Activated CD4-positive, alpha-beta T cell treated with anti-CD3 and anti-CD28 coated beads, Interleukin-2, Interleukin-4, amounts not matched to agents 100 ng/mL and 50 ng/mL, durations not matched to agents 16 hours and 8 hours (primary cell): ENCODE measurements at regions not wholly inside any gene's neighbourhood (a gene's known extent, or its start where the extent isn't known, plus 50 kb on each side); places are given as distances from the start of the nearest gene placed in this dataset.

Source experiments
- DNase-seq: peaks from one replicate; pipeline ENCODE4 v3.0.0-alpha.2; 2020; ENCODE audit warnings: low spot score

- no peak for DNase-seq
These were observed 983.3 kb upstream of the TENM4 start for GRCh38 chr11:80424012-80424695.

GRCh38 chr11:80420374-80420773 lies 979.5 kb upstream of the TENM4 start:
- no peak for DNase-seq

- DNase-seq: no peak
These were observed 976.9 kb upstream of the TENM4 start for GRCh38 chr11:80417681-80418080.

- no peak for DNase-seq
These were observed 974.8 kb upstream of the TENM4 start for GRCh38 chr11:80415580-80415979.

- DNase-seq: no peak
These were observed 973.6 kb upstream of the TENM4 start for GRCh38 chr11:80414181-80415165.

GRCh38 chr11:80412604-80413003 lies 971.8 kb upstream of the TENM4 start:
- no peak for DNase-seq

GRCh38 chr11:80393210-80393609 lies 952.4 kb upstream of the TENM4 start:
- DNase-seq: no peak

- DNase-seq: no peak
These were observed 949.7 kb upstream of the TENM4 start for GRCh38 chr11:80390505-80390904.

- no peak for DNase-seq
These were observed 947.7 kb upstream of the TENM4 start for GRCh38 chr11:80388536-80388935.

- DNase-seq: no peak
These were observed 947.3 kb upstream of the TENM4 start for GRCh38 chr11:80388130-80388529.

- DNase-seq: no peak
These were observed 942.8 kb upstream of the TENM4 start for GRCh38 chr11:80383655-80384054.

GRCh38 chr11:80379620-80380278 lies 938.9 kb upstream of the TENM4 start:
- no peak for DNase-seq

GRCh38 chr11:80371931-80372330 lies 931.1 kb upstream of the TENM4 start:
- DNase-seq: no peak

GRCh38 chr11:80365980-80366379 lies 925.1 kb upstream of the TENM4 start:
- no peak for DNase-seq

- no peak for DNase-seq
These were observed 924.4 kb upstream of the TENM4 start for GRCh38 chr11:80365076-80365725.

GRCh38 chr11:80362563-80363340 lies 921.9 kb upstream of the TENM4 start:
- no peak for DNase-seq

GRCh38 chr11:80355251-80355650 lies 914.4 kb upstream of the TENM4 start:
- DNase-seq: no peak

- no peak for DNase-seq
These were observed 909.7 kb upstream of the TENM4 start for GRCh38 chr11:80350541-80350940.

- DNase-seq: no peak
These were observed 909.2 kb upstream of the TENM4 start for GRCh38 chr11:80349997-80350396.

- no peak for DNase-seq
These were observed 905.7 kb upstream of the TENM4 start for GRCh38 chr11:80346353-80347059.

GRCh38 chr11:80343436-80343835 lies 902.6 kb upstream of the TENM4 start:
- no peak for DNase-seq
